Eye (tissue), 1 donor: ENCODE measurements at regions not wholly inside any gene's neighbourhood (a gene's known extent, or its start where the extent isn't known, plus 50 kb on each side); places are given as distances from the start of the nearest gene placed in this dataset.
A peak's percentile ranks its signal among the peaks of the same experiment; 100 is the strongest.
"Not testable (repeated sequence)": the region's sequence is repeated elsewhere in the genome, so short reads cannot be mapped to it uniquely, and the experiment has no call there.

Experiments
- DNase-seq: peaks from one replicate; pipeline ENCODE4 v3.0.0-alpha.2; 2015

GRCh38 chr1:58250587-58250948, 296.0 kb downstream of the OMA1 start:
- DNase-seq, result no peak

GRCh38 chr1:58249737-58250586, 296.6 kb downstream of the OMA1 start:
- peak; percentile 88 for DNase-seq

DNA sequence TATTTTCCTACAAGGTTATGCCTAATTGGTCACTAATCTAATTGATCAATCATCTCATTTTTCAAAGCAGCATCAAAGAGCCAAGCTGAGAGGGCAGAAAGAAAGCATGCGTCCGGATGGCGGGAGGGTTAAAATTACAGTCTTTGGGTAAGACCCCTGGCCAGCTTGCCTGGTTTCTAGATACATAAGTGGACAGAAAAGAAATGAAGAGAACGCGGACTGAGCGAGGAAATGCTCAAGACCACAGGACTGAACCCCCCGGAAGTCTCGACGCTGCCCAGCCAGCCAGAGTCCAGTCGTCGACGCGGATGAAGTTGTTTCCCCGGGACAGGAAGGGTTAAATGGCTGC, 297.2 kb downstream of the OMA1 start:
- DNase-seq, result no peak

GRCh38 chr1:58248791-58249190, 297.7 kb downstream of the OMA1 start:
- peak; percentile 43 for DNase-seq

DNA sequence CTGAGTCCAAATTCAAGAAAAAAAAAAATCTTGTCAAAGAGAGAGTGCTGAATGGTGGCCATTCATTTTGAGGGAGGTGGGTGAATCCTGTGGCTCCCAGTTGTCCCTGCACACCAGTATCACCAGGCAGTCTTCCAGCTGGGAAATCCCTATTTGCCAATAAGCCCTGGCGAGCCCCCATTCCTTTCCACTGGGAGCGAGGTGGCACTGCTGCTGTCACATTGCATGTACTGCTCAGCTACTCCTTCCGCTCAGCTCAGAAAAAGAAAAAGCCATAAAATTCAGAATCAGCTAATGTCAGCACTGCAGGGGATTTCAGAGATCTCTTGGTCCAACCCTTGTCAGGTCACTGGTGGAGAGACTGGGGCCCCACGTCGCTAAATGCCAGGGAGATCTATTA, 298.5 kb downstream of the OMA1 start:
- DNase-seq, result no peak

DNA sequence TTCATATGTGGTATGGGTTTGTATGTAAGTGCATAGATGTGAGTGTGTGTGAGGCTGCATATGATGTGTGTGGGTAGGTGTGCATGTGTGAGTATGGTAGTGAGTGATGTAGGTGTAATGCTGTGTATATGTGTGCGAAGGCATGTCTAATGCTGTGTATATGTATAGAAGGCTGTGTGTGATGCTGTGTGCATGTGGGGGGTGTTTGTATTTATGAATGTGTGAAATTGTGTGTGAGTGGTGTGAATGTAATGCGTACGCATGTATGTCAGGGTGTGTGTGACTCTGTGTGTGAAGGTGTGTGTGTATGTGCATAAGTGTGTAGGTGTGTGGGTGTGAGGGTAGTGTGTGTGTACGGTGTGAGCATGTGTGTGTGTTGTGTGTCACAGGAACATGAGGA, 300.0 kb downstream of the OMA1 start:
- no peak for DNase-seq

GRCh38 chr1:58244872-58245271, 301.7 kb downstream of the OMA1 start:
- no peak for DNase-seq

GRCh38 chr1:58238846-58239245, 307.7 kb downstream of the OMA1 start:
- DNase-seq, result no peak

DNA sequence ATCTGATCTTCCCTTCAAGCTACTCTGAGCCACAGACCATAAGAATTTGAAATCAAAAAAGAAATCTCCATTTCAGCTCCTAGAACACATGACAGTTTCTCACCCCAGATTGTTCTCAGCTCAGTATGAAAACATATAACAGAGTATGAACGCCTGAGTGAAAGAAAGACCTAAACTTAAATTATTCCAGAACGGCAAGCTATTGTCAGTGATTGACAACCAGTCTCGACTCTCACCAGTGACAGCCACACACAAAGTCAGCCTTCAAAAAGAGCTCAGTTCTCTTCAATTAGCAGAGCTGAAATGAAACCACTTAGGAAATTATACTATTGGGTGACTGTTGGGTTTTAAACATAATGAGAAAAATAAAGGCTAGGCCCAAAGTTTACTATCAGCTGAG, 312.8 kb downstream of the OMA1 start:
- no peak for DNase-seq

DNA sequence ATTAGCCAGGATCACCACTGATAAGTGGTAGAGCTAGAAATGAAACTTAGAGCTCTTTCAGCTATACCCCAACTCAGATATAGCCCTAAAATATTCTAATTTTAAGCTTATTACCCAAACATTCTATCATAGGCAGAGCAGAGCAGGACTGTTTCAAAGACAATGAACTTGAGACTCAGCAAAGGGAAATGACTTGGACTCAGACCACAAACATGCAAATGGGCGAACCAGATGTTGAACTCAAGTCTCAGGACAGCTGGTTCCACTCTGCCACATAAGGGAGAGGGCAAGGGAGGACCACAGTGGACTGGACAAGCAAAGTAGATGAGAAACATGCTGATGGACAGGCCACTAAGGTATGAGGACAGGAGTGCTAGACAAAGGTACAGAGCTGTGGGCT, 315.3 kb downstream of the OMA1 start:
- DNase-seq, result no peak

- peak; percentile 18 for DNase-seq
Observed at GRCh38 chr1:58227604-58228003, 318.9 kb downstream of the OMA1 start.

DNA sequence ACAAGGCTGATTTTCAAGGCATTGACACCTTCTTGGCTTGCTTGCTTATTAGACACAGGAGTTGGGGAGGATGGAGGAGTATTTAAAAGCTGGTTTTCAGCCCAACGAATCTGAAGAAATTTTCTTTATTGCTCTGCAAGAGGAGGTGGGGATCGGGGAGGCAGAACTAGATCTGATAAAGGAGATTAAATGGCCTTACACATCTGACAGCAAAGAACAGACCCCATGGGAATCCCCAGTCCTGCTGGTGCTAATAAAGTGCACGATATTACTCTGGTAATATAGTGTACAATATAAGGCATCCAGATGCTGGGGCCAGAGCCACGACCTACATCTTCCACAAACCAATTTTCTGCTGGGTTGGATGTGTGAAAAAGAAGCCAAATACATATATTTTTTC, 323.0 kb downstream of the OMA1 start:
- no peak for DNase-seq

GRCh38 chr1:58220836-58221472, 325.6 kb downstream of the OMA1 start:
- no peak for DNase-seq

DNA sequence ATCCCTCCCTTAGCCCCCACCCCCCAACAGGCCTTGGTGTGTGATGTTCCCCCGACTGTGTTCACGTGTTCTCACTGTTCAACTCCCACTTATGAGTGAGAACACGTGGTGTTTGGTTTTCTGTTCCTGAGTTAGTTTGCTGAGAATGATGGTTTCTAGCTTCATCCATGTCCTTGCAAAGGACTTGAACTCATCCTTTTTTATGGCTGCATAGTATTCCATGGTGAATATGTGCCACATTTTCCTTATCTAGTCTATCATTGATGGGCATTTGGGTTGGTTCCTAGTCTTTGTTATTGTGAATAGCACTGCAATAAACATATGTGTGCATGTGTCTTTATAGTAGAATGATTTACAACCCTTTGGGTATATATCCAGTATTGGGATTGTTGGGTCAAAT, 330.4 kb downstream of the OMA1 start:
- DNase-seq, result not testable (repeated sequence)

- DNase-seq, result no peak
Observed at GRCh38 chr1:58214674-58215073, 331.9 kb downstream of the OMA1 start.

- peak; percentile 36 for DNase-seq
Observed at GRCh38 chr1:58211869-58212268, 334.7 kb downstream of the OMA1 start.

DNA sequence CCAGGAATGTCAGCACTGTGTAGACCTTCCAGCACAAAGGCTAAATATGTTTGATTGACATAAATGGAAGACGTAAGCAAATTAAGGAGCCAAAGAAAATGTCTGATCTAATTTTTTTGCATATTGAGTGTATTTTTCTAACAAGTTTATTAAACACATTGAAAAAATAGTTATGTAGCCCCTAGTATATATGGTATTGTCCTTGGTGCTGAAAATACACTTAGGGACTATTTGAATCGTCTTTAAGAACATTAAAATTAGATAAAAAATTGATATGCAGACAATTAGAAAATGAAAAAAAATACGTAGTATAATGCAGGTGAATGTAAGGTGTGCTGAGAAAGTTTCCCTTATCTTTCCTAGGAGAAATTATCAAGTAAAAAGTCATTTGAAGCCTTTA, 337.0 kb downstream of the OMA1 start:
- DNase-seq, result no peak

DNA sequence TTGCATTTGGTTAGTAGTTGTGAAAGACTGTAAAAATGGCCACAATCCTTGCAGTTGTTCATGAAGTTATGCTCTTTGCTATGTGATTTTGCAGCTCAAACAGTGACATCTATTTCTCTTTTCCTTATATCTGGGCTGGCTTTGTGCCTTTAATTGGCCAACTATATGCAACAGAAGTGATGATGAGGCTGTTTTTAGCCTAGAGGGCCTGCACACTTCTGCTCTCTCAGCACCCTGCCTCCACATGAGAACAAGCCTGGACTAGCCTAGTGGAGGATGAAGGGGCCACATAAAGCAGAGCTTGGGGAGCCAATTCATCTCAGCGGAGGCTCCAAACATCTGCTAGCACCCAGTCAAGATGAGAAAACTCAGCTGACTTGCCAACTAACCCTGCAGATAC, 339.8 kb downstream of the OMA1 start:
- no peak for DNase-seq

DNA sequence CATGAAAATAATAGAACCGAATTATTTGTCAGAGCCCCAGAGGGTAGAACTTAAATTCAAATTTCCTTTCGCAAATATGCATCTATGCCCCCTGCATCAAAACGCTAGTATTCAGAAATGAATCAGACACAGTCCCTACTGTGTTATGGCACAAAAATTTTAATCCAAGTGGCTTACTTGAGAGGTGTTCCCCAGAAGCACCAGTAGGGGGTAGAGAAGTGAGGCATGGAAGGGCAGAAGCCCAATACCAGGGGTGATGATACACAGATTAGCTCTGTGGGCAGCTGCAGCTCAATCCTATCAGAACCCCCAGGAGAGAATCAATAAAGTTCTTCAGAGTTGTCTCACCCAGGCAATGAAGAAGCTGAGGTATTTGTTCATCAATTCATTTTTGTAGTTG, 342.2 kb downstream of the OMA1 start:
- DNase-seq, result no peak

- no peak for DNase-seq
Observed at GRCh38 chr1:58201492-58202106, 344.9 kb downstream of the OMA1 start.

DNA sequence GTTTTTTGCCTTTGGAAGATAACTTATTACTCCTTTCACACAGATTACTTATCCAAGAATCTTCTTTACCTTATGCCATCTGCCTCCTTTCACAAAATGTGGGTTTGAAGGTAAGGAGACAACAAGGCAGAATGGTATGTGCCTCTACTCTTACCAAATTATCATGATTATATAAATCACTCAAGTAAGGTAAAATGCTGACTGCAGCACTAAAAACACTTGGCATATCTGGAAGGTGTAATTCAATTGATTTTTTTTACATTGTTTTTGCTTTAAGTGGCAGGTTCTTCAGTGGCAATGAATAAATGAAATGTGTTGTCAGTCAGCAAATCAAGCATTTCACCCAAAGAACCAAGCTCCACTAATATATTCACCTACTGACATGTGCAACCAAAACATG, 346.1 kb downstream of the OMA1 start:
- no peak for DNase-seq

DNA sequence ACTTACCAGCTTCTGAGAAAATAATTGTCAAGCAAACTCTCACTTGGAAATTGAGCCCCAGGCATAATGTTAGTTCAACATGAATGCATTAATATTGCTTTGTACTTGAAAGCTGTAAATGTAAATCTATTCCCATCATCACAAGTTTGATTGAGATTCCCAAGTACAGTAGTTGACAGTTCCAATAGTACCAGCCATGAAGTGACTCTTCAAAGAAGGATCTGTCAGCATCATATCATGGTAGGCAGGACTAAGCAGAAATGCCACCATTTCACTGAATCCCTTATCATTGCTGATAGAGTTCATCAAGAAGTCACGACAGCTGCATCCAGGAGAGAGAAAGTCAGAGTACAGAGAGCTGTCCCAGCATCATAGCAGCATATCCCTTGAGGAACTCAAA, 348.7 kb downstream of the OMA1 start:
- no peak for DNase-seq

DNA sequence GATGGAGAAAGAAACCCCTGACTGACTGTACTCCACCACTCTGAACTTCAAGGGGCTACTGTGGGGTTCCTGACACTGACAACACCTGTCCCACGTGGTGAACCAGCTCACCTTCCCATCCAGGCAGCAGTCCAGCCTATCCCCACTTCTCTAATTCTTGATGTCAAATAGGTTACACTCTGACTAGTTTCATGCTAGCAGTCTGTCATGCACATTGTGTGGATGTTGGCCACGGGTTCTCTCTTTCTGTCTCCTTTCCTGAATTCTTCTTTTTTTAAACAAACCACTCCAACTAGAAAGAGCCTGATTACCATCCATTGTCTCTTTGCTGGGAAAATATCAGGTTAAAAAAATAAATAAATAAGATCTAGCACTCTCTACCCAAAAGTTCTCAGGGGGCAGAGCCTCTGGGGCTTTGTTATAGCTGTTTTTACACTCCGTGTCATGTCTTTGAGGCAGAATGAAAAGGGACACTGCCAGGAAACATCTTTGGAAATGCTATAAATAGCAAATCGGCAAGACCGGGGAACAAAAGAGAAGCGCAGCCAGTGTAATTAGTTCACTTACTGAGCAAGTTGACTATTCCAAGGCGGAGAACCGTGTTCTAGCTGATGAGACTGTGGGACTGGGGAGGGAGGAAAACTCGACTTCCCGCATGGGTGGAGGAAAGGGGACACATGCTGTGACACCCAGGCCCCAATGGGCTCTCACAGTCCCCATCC, 356.1 kb downstream of the OMA1 start:
- peak; percentile 49 for DNase-seq

DNA sequence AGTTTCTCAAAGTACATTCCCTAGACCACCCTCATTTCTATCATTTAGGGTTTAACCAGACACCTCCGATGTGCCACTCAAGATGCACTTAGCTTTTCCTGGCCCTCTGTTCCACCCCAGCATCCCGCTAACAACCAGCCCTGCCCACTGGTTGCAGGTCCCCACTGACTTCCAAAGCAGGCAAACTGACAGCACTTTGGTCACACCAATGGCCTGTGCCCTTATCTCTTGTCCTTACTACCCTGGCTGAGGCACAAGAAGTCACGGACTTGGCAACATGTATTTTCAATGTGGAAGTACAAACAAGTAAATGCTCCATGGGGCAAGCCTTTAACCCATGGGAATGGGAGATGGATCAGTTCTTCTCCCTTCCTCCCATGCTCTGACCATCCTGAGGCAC, 357.1 kb downstream of the OMA1 start:
- no peak for DNase-seq
